CD14-positive monocyte (primary cell): ENCODE measurements at regions not wholly inside any gene's neighbourhood (a gene's known extent, or its start where the extent isn't known, plus 50 kb on each side); places are given as distances from the start of the nearest gene placed in this dataset.

ENCODE experiments used
- DNase-seq, 3 donors: peaks; one replicate each; pipeline ENCODE4 v3.0.0-alpha.2; 2011 to 2022
- H2AFZ ChIP-seq: 2 replicates; pipeline ENCODE4 v1.6.0; 2012; ENCODE audit warnings: mild to moderate bottlenecking, low read depth, low read length, inconsistent platforms; ENCODE audit not compliant: insufficient read depth, poor library complexity, severe bottlenecking
- H3K27ac ChIP-seq, 2 donors: 1 replicate in 1 of 2; 2 replicates in 1 of 2; pipeline ENCODE4 v1.5.1; 2012 to 2013; ENCODE audit warnings: low read length in 2 of 2, control low read depth in 1 of 2, inconsistent platforms in 1 of 2, low read depth in 1 of 2, mild to moderate bottlenecking in 1 of 2
- H3K27me3 ChIP-seq, 2 donors: one replicate each; pipeline versions ENCODE4 v1.6.0 to v1.6.1; 2011 to 2013; ENCODE audit warnings: low read length in 2 of 2; ENCODE audit not compliant: control insufficient read depth in 2 of 2, insufficient read depth in 2 of 2
- H3K36me3 ChIP-seq, 2 donors: replicated peaks in 1 of 2; 1 replicate in 1 of 2; 2 replicates in 1 of 2; pipeline versions ENCODE4 v1.5.1 to v1.6.1; 2012 to 2013; ENCODE audit warnings: low read length in 2 of 2, control low read depth in 1 of 2, inconsistent platforms in 1 of 2, mild to moderate bottlenecking in 1 of 2; ENCODE audit not compliant: insufficient read depth in 2 of 2, control insufficient read depth in 1 of 2
- H3K4me1 ChIP-seq, 2 donors: 1 replicate in 1 of 2; 2 replicates in 1 of 2; pipeline versions ENCODE4 v1.5.1 to v1.6.1; 2012 to 2013; ENCODE audit warnings: low read length in 2 of 2, control low read depth in 1 of 2, inconsistent platforms in 1 of 2, mild to moderate bottlenecking in 1 of 2, moderate library complexity in 1 of 2; ENCODE audit not compliant: insufficient read depth in 2 of 2, control insufficient read depth in 1 of 2
- H3K4me2 ChIP-seq: replicated peaks from 2 replicates; pipeline ENCODE3; 2012; ENCODE audit warnings: low read length, moderate library complexity, mild to moderate bottlenecking; ENCODE audit not compliant: poor library complexity, severe bottlenecking; ENCODE audit errors: extremely low read depth
- H3K4me3 ChIP-seq, 3 experiments: fragments of 200-600 bp in 1 of 3; sonication (generic) in 1 of 3; replicated peaks in 1 of 3; 1 replicate in 2 of 3; 2 replicates in 1 of 3; pipeline ENCODE4 v1.5.1; 2011 to 2013; ENCODE audit warnings: low read length in 3 of 3, mild to moderate bottlenecking in 3 of 3, control low read depth in 2 of 3, low read depth in 2 of 3, inconsistent platforms in 1 of 3, moderate library complexity in 1 of 3
- H3K79me2 ChIP-seq: 2 replicates; pipeline ENCODE4 v1.6.0; 2012; ENCODE audit warnings: mild to moderate bottlenecking, control low read depth, inconsistent platforms, low read length, moderate library complexity; ENCODE audit not compliant: insufficient read depth
- H3K9ac ChIP-seq: 2 replicates; pipeline ENCODE4 v1.6.0; 2017; ENCODE audit warnings: low read length, mild to moderate bottlenecking; ENCODE audit not compliant: insufficient read depth, poor library complexity, severe bottlenecking
- H3K9me3 ChIP-seq, 2 donors: replicated peaks in 1 of 2; 1 replicate in 1 of 2; 2 replicates in 1 of 2; pipeline versions ENCODE4 v1.5.1 to v1.6.1; 2012 to 2013; ENCODE audit warnings: low read length in 2 of 2, control low read depth in 1 of 2; ENCODE audit not compliant: control insufficient read depth in 1 of 2, insufficient read depth in 1 of 2
- H4K20me1 ChIP-seq: 2 replicates; pipeline ENCODE4 v1.6.0; 2012; ENCODE audit warnings: mild to moderate bottlenecking, low read length, control low read depth, moderate library complexity; ENCODE audit not compliant: insufficient read depth
- H3K27ac Mint-ChIP-seq, 7 donors: one replicate each; pipeline ENCODE4 v1.8.0; 2020; ENCODE audit warnings: mild to moderate bottlenecking in 7 of 7, mixed read lengths in 7 of 7, moderate library complexity in 6 of 7, inconsistent platforms in 2 of 7
- H3K27me3 Mint-ChIP-seq, 3 donors: one replicate each; pipeline ENCODE4 v1.8.0; 2021 to 2022; ENCODE audit warnings: low read depth in 3 of 3, mild to moderate bottlenecking in 3 of 3, mixed read lengths in 3 of 3, moderate library complexity in 3 of 3, inconsistent platforms in 1 of 3
- H3K36me3 Mint-ChIP-seq, 2 donors: one replicate each; pipeline ENCODE4 v1.8.0; 2020; ENCODE audit warnings: mixed read lengths in 2 of 2, inconsistent platforms in 1 of 2, mild to moderate bottlenecking in 1 of 2
- H3K4me1 Mint-ChIP-seq: one replicate; pipeline ENCODE4 v1.8.0; 2020; ENCODE audit warnings: mild to moderate bottlenecking, mixed read lengths
- H3K4me3 Mint-ChIP-seq, 2 donors: one replicate each; pipeline ENCODE4 v1.8.0; 2020; ENCODE audit warnings: mild to moderate bottlenecking in 2 of 2, mixed read lengths in 2 of 2, moderate library complexity in 1 of 2
- H3K9me3 Mint-ChIP-seq, 7 donors: one replicate each; pipeline ENCODE4 v1.8.0; 2020 to 2022; ENCODE audit warnings: mixed read lengths in 7 of 7, mild to moderate bottlenecking in 6 of 7, moderate library complexity in 6 of 7, inconsistent platforms in 2 of 7
- CTCF ChIP-seq: fragments of 200-600 bp; IDR thresholded peaks from one replicate; pipeline ENCODE4 v1.8.0; 2022; ENCODE audit warnings: antibody characterized with exemption, mild to moderate bottlenecking
- WGBS: methylation state at CpG from one replicate; pipeline ENCODE4 v1.1.5; 2013; ENCODE audit warnings: missing lambda C conversion rate; ENCODE audit not compliant: insufficient coverage; 5-methylcytosine and 5-hydroxymethylcytosine counted together
- intact Hi-C, 2 donors: fragments of 100-400 bp; cut with micrococcal nuclease; formaldehyde crosslinking; loops; one replicate each; pipeline versions ENCODE4 v1.15.0 to v1.15.1; 2023

GRCh38 chr3:159652452-159652851, 336.2 kb upstream of the IL12A start:
- Histone ChIP-seq H3K27me3 (no peaks in the 10 kb centered on the region), H3K27ac (no peak overlapping the region), H3K4me2 (no peak overlapping the region), H2AFZ (no peak overlapping the region), H3K4me1 (no peaks in the 10 kb centered on the region), H3K79me2 (no peaks in the 10 kb centered on the region), H3K36me3 (no peaks in the 10 kb centered on the region), H3K9ac (no peak overlapping the region), H3K4me3 (no peak overlapping the region), H3K9me3 (no peaks in the 10 kb centered on the region), H4K20me1 (no peaks in the 10 kb centered on the region)
- DNase-seq: no peak
- Mint-ChIP-seq H3K27me3 (no peaks in the 10 kb centered on the region), H3K4me3 (no peak overlapping the region), H3K27ac (no peak overlapping the region), H3K9me3 (peaks cover 0 to 2% (median 0%) of the 10 kb centered on the region in 7 donors), H3K36me3 (no peaks in the 10 kb centered on the region), H3K4me1 (no peaks in the 10 kb centered on the region)
- no peak for TF ChIP-seq CTCF
- intact Hi-C loops: no loop called here
- WGBS: 67% methylated on average over 2 of the region's 2 CpGs

- no peaks in the 10 kb centered on the region for H3K9me3 ChIP-seq
Observed at GRCh38 chr3:159654183-159655134, 334.2 kb upstream of the IL12A start.

More at GRCh38 chr3:159654183-159655134, 334.2 kb upstream of the IL12A start:
- H3K79me2 ChIP-seq: no peaks in the 10 kb centered on the region
- H3K36me3 Mint-ChIP-seq: no peaks in the 10 kb centered on the region
- no peak for DNase-seq
- H3K4me2 ChIP-seq: no peak overlapping the region
- no peak overlapping the region for H3K27ac ChIP-seq
- H3K4me3 ChIP-seq: no peak overlapping the region
- H3K4me1 Mint-ChIP-seq: no peaks in the 10 kb centered on the region
- H3K36me3 ChIP-seq: no peaks in the 10 kb centered on the region
- H3K9ac ChIP-seq: no peak overlapping the region
- no peaks in the 10 kb centered on the region for H3K27me3 ChIP-seq
- no peak overlapping the region for H3K4me3 Mint-ChIP-seq
- peaks cover 0 to 4% (median 0%) of the 10 kb centered on the region in 7 donors for H3K9me3 Mint-ChIP-seq
- no CpG with 5 or more reads among the region's 4 CpGs for WGBS
- no peak overlapping the region for H2AFZ ChIP-seq
- intact Hi-C loops: no loop called here
- H3K27ac Mint-ChIP-seq: no peak overlapping the region
- no peaks in the 10 kb centered on the region for H3K4me1 ChIP-seq
- H3K27me3 Mint-ChIP-seq: peaks cover 0 to 2% (median 0%) of the 10 kb centered on the region in 3 donors
- H4K20me1 ChIP-seq: no peaks in the 10 kb centered on the region
- TF ChIP-seq CTCF: no peak
